ENCODE measurements at regions not wholly inside any gene's neighbourhood (a gene's known extent, or its start where the extent isn't known, plus 50 kb on each side); places are given as distances from the start of the nearest gene placed in this dataset.

GRCh38 chr2:12379143-12379542 is 337.6 kb upstream of the TRIB2 start:
- no peak for TF ChIP-seq CTCF (IDR thresholded peaks at IDR 0.05; ENCODE audit: control insufficient read depth, extremely low read depth, insufficient read depth)
- no peak for DNase-seq (ENCODE audit: low read depth)

GRCh38 chr2:12381543-12382325 is 335.0 kb upstream of the TRIB2 start:
- TF ChIP-seq CTCF (IDR thresholded peaks at IDR 0.05; ENCODE audit: control insufficient read depth, extremely low read depth, insufficient read depth): no peak
- no peak overlapping the region for H3K4me3 ChIP-seq (ENCODE audit: low read depth, low read length)
- DNase-seq (ENCODE audit: low read depth): no peak

More at GRCh38 chr2:12379143-12379542, 337.6 kb upstream of the TRIB2 start:
- no peak overlapping the region for H3K4me3 ChIP-seq (ENCODE audit: low read depth, low read length)

GRCh38 chr2:12382366-12382765 is 334.4 kb upstream of the TRIB2 start:
- no peak for TF ChIP-seq CTCF (IDR thresholded peaks at IDR 0.05; ENCODE audit: control insufficient read depth, extremely low read depth, insufficient read depth)
- no peak overlapping the region for H3K4me3 ChIP-seq (ENCODE audit: low read depth, low read length)
- DNase-seq (ENCODE audit: low read depth): no peak

GRCh38 chr2:12389344-12390045 is 327.2 kb upstream of the TRIB2 start:
- TF ChIP-seq CTCF (IDR thresholded peaks at IDR 0.05; ENCODE audit: control insufficient read depth, extremely low read depth, insufficient read depth): no peak
- no peak for DNase-seq (ENCODE audit: low read depth)
- no peak overlapping the region for H3K4me3 ChIP-seq (ENCODE audit: low read depth, low read length)

- no peak for TF ChIP-seq CTCF (IDR thresholded peaks at IDR 0.05; ENCODE audit: control insufficient read depth, extremely low read depth, insufficient read depth)
- no peak overlapping the region for H3K4me3 ChIP-seq (ENCODE audit: low read depth, low read length)
- no peak for DNase-seq (ENCODE audit: low read depth)
These were observed 325.6 kb upstream of the TRIB2 start for GRCh38 chr2:12391116-12391515.

- no peak for DNase-seq (ENCODE audit: low read depth)
- H3K4me3 ChIP-seq (ENCODE audit: low read depth, low read length): no peak overlapping the region
- TF ChIP-seq CTCF (IDR thresholded peaks at IDR 0.05; ENCODE audit: control insufficient read depth, extremely low read depth, insufficient read depth): no peak
These were observed 320.0 kb upstream of the TRIB2 start for GRCh38 chr2:12396699-12397098.

All from LNCaP clone FGC (cell line).